ENCODE measurements at regions not wholly inside any gene's neighbourhood (a gene's known extent, or its start where the extent isn't known, plus 50 kb on each side); places are given as distances from the start of the nearest gene placed in this dataset.
A peak's percentile ranks its signal among the peaks of the same experiment; 100 is the strongest.
"Not testable (repeated sequence)": the region's sequence is repeated elsewhere in the genome, so short reads cannot be mapped to it uniquely, and the experiment has no call there.

DNA sequence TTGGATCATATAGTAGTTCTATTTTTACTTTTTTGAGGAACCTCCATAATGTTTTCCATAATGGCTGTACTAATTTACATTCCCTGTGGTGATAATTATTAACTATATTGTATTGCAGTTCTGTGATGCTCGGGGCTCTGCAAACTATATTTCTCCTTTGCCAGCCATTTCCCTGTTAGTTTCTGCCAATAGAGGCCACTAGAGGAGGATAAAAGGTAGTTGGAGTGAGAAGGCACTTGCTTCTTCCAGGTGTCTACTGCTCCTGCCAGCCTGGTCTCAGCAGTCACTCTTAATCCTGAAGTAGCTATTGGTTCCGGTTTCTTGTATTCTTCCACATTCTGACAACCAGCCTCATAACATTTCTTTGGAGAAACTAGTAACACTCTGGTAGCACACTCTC lies 233.9 kb upstream of the GBE1 start:
- no peak overlapping the region for H3K27ac ChIP-seq

DNA sequence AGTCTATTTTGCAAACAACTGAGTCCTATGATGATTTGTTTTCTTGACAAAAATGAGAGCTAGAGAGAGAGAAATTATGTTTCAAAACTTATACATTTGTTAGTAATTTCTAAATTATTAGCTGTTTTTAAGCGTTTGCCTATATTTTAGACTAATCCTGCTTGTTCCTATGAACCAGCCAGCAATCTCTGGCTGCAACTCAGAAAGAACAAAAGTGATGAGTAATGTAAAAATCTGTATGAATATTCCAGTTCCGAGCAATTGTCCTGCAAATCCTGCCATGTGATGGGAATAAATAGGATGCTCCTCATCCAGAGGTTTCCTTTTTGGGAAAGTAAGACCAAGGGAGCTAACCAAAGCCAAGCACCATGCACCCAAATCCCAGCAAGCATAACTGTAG lies 228.3 kb upstream of the GBE1 start:
- TF ChIP-seq ZFX (IDR thresholded peaks at IDR 0.05) = no peak
- TF ChIP-seq, protein P1, sequence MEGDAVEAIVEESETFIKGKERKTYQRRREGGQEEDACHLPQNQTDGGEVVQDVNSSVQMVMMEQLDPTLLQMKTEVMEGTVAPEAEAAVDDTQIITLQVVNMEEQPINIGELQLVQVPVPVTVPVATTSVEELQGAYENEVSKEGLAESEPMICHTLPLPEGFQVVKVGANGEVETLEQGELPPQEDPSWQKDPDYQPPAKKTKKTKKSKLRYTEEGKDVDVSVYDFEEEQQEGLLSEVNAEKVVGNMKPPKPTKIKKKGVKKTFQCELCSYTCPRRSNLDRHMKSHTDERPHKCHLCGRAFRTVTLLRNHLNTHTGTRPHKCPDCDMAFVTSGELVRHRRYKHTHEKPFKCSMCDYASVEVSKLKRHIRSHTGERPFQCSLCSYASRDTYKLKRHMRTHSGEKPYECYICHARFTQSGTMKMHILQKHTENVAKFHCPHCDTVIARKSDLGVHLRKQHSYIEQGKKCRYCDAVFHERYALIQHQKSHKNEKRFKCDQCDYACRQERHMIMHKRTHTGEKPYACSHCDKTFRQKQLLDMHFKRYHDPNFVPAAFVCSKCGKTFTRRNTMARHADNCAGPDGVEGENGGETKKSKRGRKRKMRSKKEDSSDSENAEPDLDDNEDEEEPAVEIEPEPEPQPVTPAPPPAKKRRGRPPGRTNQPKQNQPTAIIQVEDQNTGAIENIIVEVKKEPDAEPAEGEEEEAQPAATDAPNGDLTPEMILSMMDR (conservative IDR thresholded peaks at IDR 0.05) = no peak
- no peak overlapping the region for H3K27ac ChIP-seq

More for the DNA sequence above, 233.9 kb upstream of the GBE1 start:
- no peak for TF ChIP-seq ZFX (IDR thresholded peaks at IDR 0.05)
- TF ChIP-seq, protein P1 (conservative IDR thresholded peaks at IDR 0.05) = peak; percentile 36

DNA sequence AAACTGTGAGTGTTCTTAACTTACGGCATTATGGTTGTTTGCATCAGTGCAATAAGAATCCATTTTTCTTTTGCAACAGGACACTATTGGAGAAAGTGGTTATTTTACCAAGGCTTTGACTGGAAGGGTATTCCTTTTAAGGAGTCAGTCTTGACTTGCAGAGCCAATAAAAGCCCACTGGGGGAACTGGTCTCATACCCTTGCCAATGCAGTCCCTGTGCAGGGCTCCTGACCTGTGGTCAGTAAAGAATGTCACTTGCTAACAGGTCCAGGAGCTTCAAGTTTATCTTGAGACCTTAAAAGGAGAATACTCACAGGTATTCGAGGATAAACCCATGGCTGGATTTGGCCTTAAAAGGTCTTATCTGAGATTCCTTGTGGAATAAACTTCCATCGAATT lies 227.8 kb upstream of the GBE1 start:
- H3K27ac ChIP-seq = no peak overlapping the region
- TF ChIP-seq, protein P1 (conservative IDR thresholded peaks at IDR 0.05) = no peak
- no peak for TF ChIP-seq ZFX (IDR thresholded peaks at IDR 0.05)

DNA sequence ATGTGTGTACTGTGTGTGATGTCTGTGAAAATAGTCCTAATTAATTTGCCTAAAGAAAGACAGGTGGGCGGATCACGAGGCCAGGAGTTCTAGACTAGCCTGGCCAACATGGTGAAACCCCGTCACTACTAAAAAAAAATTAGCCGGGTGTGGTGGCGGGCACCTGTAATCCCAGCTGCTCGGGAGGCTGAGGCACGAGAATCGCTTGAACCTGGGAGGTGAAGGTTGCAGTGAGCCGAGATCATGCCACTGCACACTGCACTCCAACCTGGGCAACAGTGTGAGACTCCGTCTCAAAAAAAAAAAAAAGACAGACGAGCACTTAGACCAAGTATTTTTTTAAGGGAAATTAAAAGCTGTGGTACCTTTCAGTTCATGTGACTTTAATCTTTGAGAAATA lies 226.0 kb upstream of the GBE1 start:
- not testable (repeated sequence) for H3K27ac ChIP-seq

DNA sequence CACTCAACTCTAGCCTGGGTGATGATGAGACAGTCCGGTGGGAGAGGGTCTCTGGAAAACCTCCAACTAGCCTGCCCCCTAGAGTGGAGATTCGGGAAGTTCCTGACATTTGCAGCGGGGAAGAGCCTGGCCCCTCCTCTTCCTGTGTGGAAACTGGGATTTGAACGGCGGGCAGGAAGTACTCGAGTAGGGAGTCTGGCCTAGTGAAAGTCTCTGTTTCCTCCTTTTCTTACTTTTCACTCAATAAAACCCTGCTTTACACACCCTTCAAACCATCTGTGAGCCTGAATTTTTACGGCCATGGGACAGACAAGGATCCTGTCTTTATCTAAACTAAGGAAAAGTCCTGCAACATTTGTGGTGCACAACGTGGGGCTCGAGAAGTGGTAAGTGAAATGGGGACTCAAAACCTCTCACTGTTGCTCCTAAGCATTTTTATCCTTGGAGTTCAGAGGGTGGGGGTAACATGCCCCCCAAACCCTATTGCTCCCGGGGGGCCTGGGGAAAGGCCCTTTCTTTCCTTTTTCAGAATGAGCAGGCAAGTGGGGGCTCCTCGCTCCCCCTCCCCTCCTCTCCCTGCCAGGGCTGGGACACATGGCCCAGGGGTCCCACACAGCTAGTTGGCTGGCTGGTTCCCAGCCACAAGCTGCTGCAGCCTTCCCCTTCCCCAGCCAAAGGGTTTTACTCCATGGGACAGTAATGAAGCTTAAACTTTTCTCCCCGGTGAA lies 224.7 kb upstream of the GBE1 start:
- TF ChIP-seq, protein P1 (conservative IDR thresholded peaks at IDR 0.05) = no peak
- no peak for TF ChIP-seq ZFX (IDR thresholded peaks at IDR 0.05)
- no peak overlapping the region for H3K27ac ChIP-seq

DNA sequence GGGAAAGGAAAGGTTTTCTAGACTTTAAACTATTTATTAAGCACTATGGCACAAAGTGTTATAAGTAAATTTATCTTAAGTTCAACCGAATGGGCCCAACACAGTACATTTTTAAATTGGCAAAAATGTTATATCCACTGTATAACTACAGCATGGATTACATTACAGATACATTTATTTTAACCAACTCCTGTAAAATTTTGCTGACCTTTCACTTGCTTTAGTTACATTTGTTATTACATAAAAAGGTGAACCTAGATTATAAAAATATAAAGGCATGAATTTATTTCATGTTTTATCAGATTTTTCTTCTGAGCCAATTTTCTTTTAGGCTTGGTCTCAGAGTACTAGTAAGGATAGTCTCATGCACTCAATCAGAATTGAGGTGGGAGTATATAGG lies 221.9 kb upstream of the GBE1 start:
- H3K27ac ChIP-seq = no peak overlapping the region
- no peak for TF ChIP-seq ZFX (IDR thresholded peaks at IDR 0.05)

DNA sequence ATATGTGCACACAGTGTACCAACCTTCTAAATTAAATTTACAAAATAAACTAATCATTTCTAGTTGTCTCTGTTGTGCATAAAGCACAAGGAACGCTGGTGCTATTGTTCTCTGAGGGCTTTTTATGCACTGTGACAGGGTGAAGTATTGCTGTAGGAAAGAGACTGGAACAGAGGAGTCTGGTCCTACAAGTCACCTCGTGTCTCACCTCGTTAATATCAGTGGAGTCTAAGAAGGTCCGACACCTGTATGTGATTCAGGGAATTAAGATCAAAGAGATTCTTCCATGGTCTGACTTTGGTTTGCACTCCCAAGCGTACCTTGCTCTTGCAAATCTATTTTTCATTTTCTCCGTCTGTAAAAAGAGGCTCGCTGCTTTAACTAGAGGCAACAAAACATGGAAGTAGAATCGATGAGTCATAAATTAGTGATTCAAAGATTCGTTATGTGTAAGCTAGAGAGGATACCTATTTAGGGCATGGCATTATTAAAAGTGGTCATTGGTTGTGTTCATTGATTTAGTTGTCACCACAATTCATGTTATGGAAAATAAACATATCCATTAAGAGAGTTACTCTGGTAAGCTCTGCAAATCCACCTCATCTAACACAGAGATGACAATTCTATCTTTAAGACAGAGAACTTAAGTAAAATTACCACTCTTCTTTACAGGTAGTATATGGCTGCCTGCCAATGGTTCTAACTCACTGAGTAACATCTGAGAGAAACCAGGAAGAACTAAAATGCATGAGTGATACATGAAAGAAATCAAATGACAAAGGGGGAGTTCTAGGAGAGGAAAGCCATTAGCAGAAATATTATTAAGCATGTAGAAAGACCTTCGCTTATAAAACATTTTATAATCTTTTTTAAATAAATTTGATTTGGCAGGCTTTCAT lies 219.4 kb upstream of the GBE1 start:
- H3K27ac ChIP-seq = no peak overlapping the region
- TF ChIP-seq, protein P1 (conservative IDR thresholded peaks at IDR 0.05) = no peak
- no peak for TF ChIP-seq ZFX (IDR thresholded peaks at IDR 0.05)

DNA sequence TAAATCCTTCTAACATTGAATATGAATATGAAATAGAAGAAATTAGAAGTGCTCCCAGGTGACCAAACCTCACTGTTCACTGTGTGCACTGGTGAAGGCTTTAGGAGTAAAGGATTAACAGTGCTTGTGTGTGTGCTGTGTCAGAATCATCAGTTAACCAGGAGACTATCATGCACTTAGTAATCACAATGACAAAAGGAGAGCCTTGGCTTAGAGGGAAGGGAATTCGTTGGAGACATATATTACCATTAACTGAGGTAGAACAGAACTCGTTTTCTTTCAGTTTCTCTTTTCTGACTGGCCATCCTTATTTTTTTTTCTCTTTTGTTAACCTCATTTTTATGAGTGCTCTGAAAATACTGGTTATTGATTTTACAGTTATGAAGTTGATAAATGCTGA lies 213.3 kb upstream of the GBE1 start:
- no peak overlapping the region for H3K27ac ChIP-seq
- TF ChIP-seq, protein P1 (conservative IDR thresholded peaks at IDR 0.05) = no peak
- no peak for TF ChIP-seq ZFX (IDR thresholded peaks at IDR 0.05)
